ENCODE measurements at regions not wholly inside any gene's neighbourhood (a gene's known extent, or its start where the extent isn't known, plus 50 kb on each side); places are given as distances from the start of the nearest gene placed in this dataset.
"Not testable (repeated sequence)": the region's sequence is repeated elsewhere in the genome, so short reads cannot be mapped to it uniquely, and the experiment has no call there.

- H2BK5ac ChIP-seq (ENCODE audit: low read depth, low read length); H3K4me1 ChIP-seq (replicated peaks in 1 of 4; ENCODE audit: control insufficient read depth in 3 of 4, insufficient read depth in 4 of 4, low read length in 3 of 4); H2BK12ac ChIP-seq (ENCODE audit: low read depth, low read length); H3K36me3 ChIP-seq (ENCODE audit: control insufficient read depth in 2 of 4, insufficient read depth in 4 of 4, low read length in 3 of 4); H4K91ac ChIP-seq (replicated peaks; ENCODE audit: insufficient read length, low read length); H2BK15ac ChIP-seq (ENCODE audit: low read length); H2BK20ac ChIP-seq (ENCODE audit: low read length); DNase-seq (ENCODE audit: low read depth in 1 of 2, low spot score in 2 of 2); H3K56ac ChIP-seq (replicated peaks; ENCODE audit: insufficient read length, low read depth, low read length); H3K79me1 ChIP-seq (ENCODE audit: low read depth, low read length); H3K18ac ChIP-seq (ENCODE audit: extremely low read depth, low read length); H2AFZ ChIP-seq (ENCODE audit: low read length); H4K20me1 ChIP-seq (replicated peaks in 1 of 2; ENCODE audit: control insufficient read depth in 1 of 2, insufficient read depth in 2 of 2, low read length in 2 of 2); H3K27me3 ChIP-seq (replicated peaks in 1 of 4; ENCODE audit: control insufficient read depth in 3 of 4, extremely low read depth in 1 of 4, insufficient read depth in 3 of 4, low read length in 3 of 4); H3K14ac ChIP-seq (ENCODE audit: insufficient read length); H3K23me2 ChIP-seq (ENCODE audit: low read depth, low read length); H3K79me2 ChIP-seq (ENCODE audit: control insufficient read depth in 1 of 2, insufficient read depth in 2 of 2, low read length in 2 of 2); H3K23ac ChIP-seq (ENCODE audit: insufficient read length); H3K27ac ChIP-seq (ENCODE audit: low read depth, low read length); H3K4me3 ChIP-seq (ENCODE audit: extremely low read depth in 1 of 4, insufficient read depth in 2 of 4, low read depth in 3 of 4, low read length in 4 of 4); H3K9me3 ChIP-seq (ENCODE audit: insufficient read depth in 2 of 2, low read depth in 1 of 2, low read length in 1 of 2); H4K8ac ChIP-seq (ENCODE audit: extremely low read depth, insufficient read depth, low read length); H3K4me2 ChIP-seq (ENCODE audit: insufficient read depth in 1 of 2, low read depth in 2 of 2, low read length in 2 of 2); POLR2A ChIA-PET (ENCODE audit: partially characterized antibody); H4K5ac ChIP-seq (ENCODE audit: insufficient read length, low read depth, low read length); FAIRE-seq; H3K9ac ChIP-seq (replicated peaks in 1 of 4; ENCODE audit: extremely low read depth in 1 of 4, low read depth in 3 of 4, low read length in 3 of 4); H3K4ac ChIP-seq (replicated peaks; ENCODE audit: insufficient read length, low read depth, low read length); H2AK5ac ChIP-seq (ENCODE audit: low read depth, low read length); H2BK120ac ChIP-seq (replicated peaks; ENCODE audit: low read depth, low read length): not testable (repeated sequence)
- 86% methylated on average over 9 of the region's 9 CpGs; no CpG with 5 or more reads in 1 of the 2 experiments for WGBS, 2 experiments (ENCODE audit: extremely low coverage in 1 of 2, insufficient coverage in 1 of 2, insufficient read length in 1 of 2, insufficient replicate concordance in 2 of 2, low coverage in 1 of 2, low lambda C conversion rate in 2 of 2, missing lambda C conversion rate in 1 of 2)
- CTCF ChIA-PET (ENCODE audit: partially characterized antibody), result interaction anchor here (0.6 to 6.1 kb wide), 9 partner anchors 16 to 314 kb away, joined by 3 to 50 read pairs (median 5); no protein-coding TSS in a partner anchor
Measured at GRCh38 chr5:17130302-17130701, 87.1 kb upstream of the BASP1 start.

Data from H1 (cell line).